H1 (cell line): ENCODE measurements at regions not wholly inside any gene's neighbourhood (a gene's known extent, or its start where the extent isn't known, plus 50 kb on each side); places are given as distances from the start of the nearest gene placed in this dataset.
"Not testable (repeated sequence)": the region's sequence is repeated elsewhere in the genome, so short reads cannot be mapped to it uniquely, and the experiment has no call there.

Source experiments
- CBX5 ChIP-seq: fragments of 300-800, 300-1000 bp; sonication (generic); IDR thresholded peaks from 2 replicates; pipeline ENCODE4 v1.7.1; 2016; ENCODE audit warnings: antibody characterized with exemption, low read length, low read depth
- CREB1 ChIP-seq: IDR thresholded peaks from 2 replicates; pipeline ENCODE4 v1.6.1; 2012; ENCODE audit warnings: inconsistent platforms
- CTCF ChIP-seq, 3 experiments: IDR thresholded peaks; 1 replicate in 2 of 3; 2 replicates in 1 of 3; pipeline versions ENCODE4 v1.5.1 to v1.6.1; 2011; ENCODE audit warnings: low read length in 3 of 3, mild to moderate bottlenecking in 3 of 3, inconsistent platforms in 2 of 3, low read depth in 1 of 3, moderate library complexity in 1 of 3; ENCODE audit not compliant: insufficient read depth in 1 of 3; ENCODE audit errors: control extremely low read depth in 1 of 3
- EGR1 ChIP-seq: IDR thresholded peaks from 2 replicates; pipeline ENCODE4 v1.6.1; 2011; ENCODE audit warnings: low read depth, low read length, borderline replicate concordance
- EP300 ChIP-seq, 2 experiments: IDR thresholded peaks; 1 replicate in 1 of 2; 2 replicates in 1 of 2; pipeline ENCODE4 v1.6.1; 2011 to 2012; ENCODE audit warnings: low read depth in 2 of 2, low read length in 2 of 2, mild to moderate bottlenecking in 2 of 2, borderline replicate concordance in 1 of 2, inconsistent platforms in 1 of 2, moderate library complexity in 1 of 2
- EZH2 ChIP-seq: fragments of 200-600 bp; sonication (generic); IDR thresholded peaks from 2 replicates; pipeline ENCODE4 v1.7.1; 2012; ENCODE audit warnings: low read depth, mild to moderate bottlenecking, moderate library complexity, low read length, inconsistent platforms; ENCODE audit not compliant: severe bottlenecking
- PHF8 ChIP-seq: fragments of 200-600 bp; sonication (generic); conservative IDR thresholded peaks from 2 replicates; pipeline ENCODE4 v1.7.1; 2012; ENCODE audit warnings: low read depth, mild to moderate bottlenecking, inconsistent platforms, low read length, moderate library complexity
- POLR2A ChIP-seq, 2 experiments: IDR thresholded peaks; 1 replicate in 1 of 2; 2 replicates in 1 of 2; pipeline ENCODE4 v1.6.1; 2011; ENCODE audit warnings: low read depth in 2 of 2, low read length in 2 of 2, mild to moderate bottlenecking in 2 of 2; ENCODE audit errors: control extremely low read depth in 1 of 2
- RBBP5 ChIP-seq: IDR thresholded peaks from 2 replicates; pipeline ENCODE4 v1.7.1; 2012; ENCODE audit warnings: low read depth, mild to moderate bottlenecking, inconsistent platforms, low read length, moderate library complexity, borderline replicate concordance
- SIN3A ChIP-seq, 2 experiments: IDR thresholded peaks in 1 of 2; conservative IDR thresholded peaks in 1 of 2; 2 replicates each; pipeline ENCODE4 v1.6.1; 2011 to 2012; ENCODE audit warnings: low read length in 2 of 2, improper control_type of control experiment in 1 of 2, low read depth in 1 of 2, mild to moderate bottlenecking in 1 of 2
- SIRT6 ChIP-seq: IDR thresholded peaks from one replicate; pipeline ENCODE4 v1.7.1; 2012; ENCODE audit warnings: low read length, inconsistent platforms
- TCF12 ChIP-seq: IDR thresholded peaks from 2 replicates; pipeline ENCODE4 v1.6.1; 2011; ENCODE audit warnings: low read depth, mild to moderate bottlenecking, low read length

- not testable (repeated sequence) for TF ChIP-seq EZH2; SIN3A (conservative IDR thresholded peaks at IDR 0.05 in 1 of 2, IDR thresholded peaks at IDR 0.05 in 1 of 2; ENCODE audit: low read depth in 1 of 2, low read length in 2 of 2); CTCF (IDR thresholded peaks at IDR 0.05; ENCODE audit: control extremely low read depth in 1 of 3, insufficient read depth in 1 of 3, low read depth in 1 of 3, low read length in 3 of 3); EP300 (IDR thresholded peaks at IDR 0.05; ENCODE audit: borderline replicate concordance in 1 of 2, low read depth in 2 of 2, low read length in 2 of 2); POLR2A (IDR thresholded peaks at IDR 0.05; ENCODE audit: control extremely low read depth in 1 of 2, low read depth in 2 of 2, low read length in 2 of 2); EGR1; CREB1; TCF12; PHF8; RBBP5; CBX5; SIRT6
These were observed 270.0 kb upstream of the PLGLB2 start for GRCh38 chr2:87477669-87478428.
